Stimulated activated CD8-positive, alpha-beta memory T cell treated with anti-CD3 and anti-CD28 coated beads, Interleukin-12 subunit alpha, Interleukin-12 subunit beta, amount 100 ng/mL, for 1 hour (primary cell): ENCODE measurements at regions not wholly inside any gene's neighbourhood (a gene's known extent, or its start where the extent isn't known, plus 50 kb on each side); places are given as distances from the start of the nearest gene placed in this dataset.
"Not testable (repeated sequence)": the region's sequence is repeated elsewhere in the genome, so short reads cannot be mapped to it uniquely, and the experiment has no call there.

Source experiments
- DNase-seq: peaks from one replicate; pipeline ENCODE4 v3.0.0-alpha.2; 2020; ENCODE audit warnings: low read depth

DNA sequence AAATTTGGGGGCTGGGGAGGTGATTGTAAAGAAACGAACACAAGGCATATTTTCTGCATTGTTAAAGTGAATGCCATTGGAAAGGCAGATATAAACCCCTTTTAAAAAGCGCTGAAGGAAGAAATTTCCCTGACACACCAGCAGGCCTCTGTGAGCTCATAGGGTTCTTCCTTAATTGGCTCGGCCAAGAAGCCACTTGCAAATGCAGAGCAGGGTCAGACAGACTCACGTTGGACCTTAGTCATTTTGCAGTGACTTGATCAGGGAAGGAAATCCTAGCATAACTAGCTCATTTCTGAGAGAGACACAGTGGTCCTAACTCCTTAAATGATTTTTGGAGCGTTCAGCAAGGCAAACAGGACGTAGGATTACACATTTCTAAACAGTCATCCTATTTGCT is 1461.4 kb downstream of the GATA3 start:
- DNase-seq = no peak

DNA sequence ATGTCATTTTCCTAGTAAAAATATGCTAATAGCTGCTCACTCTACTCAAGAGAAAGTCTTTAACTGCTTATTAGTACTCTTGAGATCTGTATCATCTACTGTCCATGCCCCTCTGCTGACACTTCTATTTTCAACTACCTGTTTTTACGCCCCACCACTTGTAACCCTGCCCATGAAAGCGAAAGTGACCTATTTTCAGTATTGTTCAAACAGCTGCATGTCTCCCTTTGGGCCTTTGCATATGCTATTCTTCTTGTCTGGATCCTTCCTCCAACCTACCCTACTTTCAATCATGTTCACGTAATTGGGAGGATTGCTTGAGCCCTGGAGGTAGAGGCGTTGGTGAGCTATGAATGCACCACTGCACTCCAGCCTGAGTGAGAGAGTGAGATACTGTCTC is 1481.3 kb downstream of the GATA3 start:
- DNase-seq = no peak

DNA sequence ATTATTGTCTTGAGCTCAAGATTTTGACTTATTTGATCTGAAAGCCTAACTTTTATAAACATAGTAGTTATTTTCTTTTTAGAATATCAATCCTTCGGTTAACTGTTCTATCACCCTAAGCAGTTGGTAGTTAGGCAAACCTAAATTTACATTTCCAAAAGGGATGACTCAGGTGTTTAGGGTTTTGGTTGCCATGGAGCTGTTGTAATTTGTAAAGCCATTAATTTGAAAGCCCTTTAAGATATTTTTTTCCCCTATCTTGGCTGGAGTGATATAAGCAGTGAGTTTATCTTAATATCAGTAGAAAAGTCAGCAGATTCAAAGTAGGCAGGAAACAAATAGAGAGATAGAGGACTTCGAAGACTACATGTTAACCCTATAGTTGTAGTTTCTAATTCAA is 1472.6 kb upstream of the CELF2 start:
- DNase-seq = no peak

DNA sequence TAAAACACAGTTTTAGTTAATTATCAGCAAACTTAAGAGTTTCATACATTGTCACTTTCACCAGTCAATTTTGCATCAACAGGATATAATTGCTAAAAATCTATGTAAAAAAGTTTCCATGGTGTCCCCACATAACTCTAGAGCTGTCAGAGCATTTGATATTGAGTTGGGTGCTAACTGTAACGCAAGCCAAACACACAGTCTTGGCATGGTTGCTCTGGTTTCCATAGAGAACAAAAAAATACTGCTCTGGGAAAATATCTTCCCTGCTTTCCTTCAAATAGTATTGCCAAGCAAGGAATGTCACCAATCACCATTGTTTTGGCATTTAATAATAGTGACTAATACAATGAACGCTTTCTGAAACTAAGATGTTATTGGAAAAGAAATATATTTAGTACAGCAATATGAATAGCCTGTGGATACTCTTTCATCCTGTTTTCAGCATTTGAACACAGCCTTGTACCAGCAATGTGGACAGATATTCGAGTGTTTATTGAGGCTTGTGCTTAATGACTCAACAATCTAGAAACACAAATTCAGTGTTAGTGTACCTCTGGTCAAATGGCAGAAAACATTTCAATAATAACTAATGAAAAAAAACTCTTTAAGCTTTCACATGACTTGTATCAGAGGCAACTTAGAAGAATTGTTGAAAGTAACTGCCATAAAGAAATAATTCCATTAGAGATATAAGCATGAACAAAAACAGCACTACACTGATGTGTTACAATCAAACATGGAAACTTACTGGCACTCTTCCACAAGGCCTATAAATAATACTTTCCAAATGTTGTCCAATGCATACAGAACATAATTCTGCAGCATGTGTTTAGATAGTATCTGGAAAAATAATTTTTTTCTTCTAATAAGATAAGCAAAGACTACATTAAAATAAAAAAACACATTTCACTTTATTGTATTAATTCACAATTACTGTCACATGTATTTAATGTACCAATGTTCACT is 1469.5 kb upstream of the CELF2 start:
- no peak for DNase-seq

DNA sequence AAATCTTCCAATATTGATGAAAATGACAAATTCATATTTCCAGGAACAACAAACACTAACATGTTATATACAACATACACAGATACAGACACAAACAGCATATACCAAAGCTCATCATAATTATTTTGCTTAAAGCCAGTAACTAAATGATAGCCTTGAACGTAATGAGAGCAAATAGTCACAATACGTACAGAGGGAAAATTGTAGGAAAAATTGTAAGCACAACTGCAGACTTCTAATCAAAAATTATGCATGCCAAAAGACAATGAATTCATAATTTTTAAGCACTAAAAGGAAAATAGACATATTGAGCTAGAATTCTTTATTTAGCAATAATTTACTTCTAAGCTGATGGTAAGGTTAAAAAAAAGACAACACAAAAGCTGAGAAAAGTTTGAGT is 1466.9 kb upstream of the CELF2 start:
- DNase-seq = no peak

DNA sequence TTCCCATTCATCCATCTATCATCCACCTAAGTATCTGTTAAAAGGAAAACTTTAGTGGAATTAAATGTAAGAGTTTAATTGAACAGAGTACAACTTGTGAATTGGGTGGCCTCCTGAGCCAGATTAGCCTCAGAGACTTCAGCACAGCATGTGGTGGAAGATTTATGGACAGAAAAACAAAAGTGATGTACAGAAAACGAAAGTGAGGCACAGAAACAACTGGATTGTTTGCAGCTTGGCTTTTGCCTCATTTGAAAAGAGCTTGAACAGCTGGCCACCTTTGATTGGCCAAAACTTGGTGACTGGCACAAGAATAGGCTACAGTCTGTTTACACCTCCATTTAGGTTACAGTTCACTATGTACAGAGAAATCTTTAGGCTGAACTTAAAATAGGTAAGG is 1463.4 kb upstream of the CELF2 start:
- DNase-seq = no peak

DNA sequence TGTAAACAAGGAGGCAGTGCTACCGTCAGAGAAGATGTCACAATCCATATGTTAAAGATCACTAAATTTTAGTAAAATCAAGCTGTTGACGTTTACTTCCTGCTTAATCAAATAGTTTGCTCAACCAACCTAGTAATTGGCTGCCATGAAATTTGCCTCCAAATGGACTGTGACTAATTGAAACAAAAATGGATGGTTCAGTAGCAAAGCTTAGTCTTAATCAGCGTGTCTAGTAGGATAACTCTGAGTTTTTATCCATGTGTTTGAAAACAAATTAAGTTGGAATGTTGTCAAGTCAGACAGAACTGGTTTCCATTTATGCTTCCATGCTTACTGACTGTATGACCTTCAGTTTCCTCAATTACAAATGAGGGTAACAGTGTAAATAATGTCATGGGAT is 1456.7 kb upstream of the CELF2 start:
- no peak for DNase-seq

DNA sequence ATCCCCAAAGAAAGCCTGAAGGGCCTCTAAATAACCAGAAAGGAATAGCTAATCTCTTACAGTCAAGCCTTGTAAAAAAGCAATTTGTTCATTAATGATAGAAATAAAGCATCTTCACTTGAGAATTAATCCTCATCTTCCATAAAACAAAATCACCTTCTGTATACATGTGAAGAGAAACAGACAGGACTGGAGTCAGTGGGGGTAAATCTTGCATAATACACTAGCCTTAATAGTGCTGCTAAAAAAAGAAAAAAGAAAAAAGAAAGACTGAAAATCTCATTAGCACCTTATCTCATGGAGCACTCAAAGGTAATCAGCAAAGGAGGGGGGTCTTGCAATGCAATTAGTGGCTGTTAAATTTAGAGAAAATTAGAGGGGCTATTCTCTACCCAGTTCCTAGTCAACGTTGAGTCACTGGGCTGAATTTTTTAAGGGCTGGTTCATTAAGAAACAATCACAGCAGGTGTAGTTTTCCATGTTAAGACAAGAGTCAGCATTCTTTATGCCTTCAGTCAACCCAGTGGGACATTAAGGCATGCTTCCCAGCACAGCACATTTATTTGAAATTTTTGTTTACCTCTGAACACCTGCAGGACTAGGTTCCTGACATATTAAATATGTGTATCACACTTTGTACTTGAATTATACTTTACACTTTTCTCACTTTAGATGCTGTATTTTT is 1455.7 kb upstream of the CELF2 start:
- no peak for DNase-seq

DNA sequence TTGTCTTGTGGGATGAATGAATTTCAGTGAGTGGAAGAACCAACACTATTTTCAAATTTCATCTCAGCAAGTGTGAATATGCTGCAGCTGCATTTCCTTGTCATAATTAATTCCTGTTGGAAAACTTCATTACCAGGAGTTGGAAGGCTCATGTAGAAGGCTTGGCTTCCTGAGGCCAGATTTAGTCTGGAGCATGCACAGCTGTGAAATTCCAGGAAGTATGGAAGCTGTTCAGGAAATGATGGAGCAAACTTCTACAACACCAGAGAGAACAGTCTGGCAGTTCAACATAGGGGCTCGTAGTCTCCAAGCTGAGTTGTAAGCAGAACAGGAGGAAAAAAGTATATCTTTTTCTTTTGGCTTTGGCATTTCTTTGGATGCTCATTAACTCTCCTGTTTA is 1439.9 kb upstream of the CELF2 start:
- no peak for DNase-seq

DNA sequence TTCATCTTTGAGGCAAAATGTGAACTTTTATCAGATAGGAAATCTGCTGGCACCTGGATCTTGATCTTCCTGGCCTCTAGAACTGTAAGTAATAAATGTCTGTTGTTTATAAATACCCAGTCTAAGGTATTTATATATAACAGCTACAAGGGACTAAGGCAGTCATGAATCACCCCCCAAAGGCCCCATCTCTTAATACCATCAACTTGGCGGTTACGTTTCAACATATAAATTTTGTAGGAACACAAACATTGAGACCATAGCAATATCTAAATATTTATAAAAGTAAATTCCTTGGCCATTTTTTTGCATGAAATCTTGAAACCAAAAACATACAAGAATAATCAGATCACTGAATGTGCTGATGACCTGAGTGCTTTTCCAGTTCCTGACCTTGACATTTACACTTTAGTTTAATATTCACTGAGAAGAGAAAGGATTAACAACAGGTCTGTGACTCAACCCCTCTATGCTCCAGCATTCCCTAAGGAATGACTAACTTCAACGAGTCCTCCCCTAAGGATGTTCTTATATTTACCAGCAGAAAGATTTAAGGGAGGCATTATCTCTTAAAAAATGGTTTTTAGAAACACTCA is 1438.5 kb upstream of the CELF2 start:
- no peak for DNase-seq

DNA sequence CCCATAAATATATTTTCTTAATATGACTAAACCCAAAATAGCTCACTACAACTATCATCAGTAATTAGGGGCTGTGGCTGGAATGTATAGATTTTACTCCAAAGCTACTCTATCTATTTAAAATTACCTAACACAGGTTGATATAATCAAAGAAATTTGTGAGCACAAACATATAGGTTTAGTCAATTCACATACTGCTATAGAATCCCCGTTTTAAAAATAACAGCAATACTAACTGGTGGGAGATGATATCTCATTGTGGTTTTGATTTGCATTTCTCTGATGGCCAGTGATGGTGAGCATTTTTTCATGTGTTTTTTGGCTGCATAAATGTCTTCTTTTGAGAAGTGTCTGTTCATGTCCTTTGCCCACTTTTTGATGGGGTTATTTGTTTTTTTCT is 1434.9 kb upstream of the CELF2 start:
- not testable (repeated sequence) for DNase-seq

DNA sequence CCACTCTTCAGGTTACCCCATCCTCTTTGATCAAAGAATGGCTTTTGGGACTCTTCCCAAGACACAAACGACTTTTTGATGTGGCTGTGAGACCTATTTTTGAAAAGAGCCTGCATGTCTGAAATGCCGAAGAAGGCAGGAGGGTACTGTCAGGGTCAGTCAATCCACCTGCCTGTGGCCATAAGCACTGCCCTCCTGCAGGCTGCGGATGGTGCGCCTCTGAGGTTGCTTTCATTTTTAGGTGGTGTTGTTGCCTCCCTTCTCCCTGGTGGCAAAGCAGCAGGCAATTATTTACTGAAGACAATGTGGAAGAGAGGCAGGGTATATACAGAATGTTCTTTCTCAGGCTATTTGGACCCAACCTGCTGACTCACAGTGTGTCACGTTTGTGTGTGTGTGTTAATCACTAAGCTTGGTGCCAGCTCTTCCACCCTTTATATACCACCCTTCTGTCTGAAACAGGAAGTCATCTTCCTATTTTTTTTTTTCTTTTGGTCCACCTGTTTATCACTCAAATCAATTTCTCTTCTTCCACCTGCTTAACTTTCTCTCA is 1421.2 kb upstream of the CELF2 start:
- DNase-seq = no peak

DNA sequence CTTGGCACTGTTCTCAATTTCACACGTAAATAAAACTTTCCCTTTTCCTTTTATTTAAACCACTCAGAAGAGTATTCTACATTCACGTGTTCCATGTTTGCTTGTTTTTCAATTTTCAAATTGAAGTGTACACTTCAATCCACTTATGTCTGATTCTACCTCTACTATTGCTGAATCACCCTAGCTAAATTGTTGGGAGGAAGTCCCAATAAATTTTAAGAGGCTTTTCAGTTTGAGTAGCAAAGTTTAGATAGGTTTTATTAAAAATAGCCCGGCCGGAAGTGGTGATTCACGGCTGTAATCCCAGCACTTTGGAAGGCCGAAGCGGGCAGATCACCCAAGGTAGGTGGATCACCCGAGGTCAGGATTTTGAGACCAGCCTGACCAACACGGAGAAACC is 1414.7 kb upstream of the CELF2 start:
- DNase-seq = no peak

DNA sequence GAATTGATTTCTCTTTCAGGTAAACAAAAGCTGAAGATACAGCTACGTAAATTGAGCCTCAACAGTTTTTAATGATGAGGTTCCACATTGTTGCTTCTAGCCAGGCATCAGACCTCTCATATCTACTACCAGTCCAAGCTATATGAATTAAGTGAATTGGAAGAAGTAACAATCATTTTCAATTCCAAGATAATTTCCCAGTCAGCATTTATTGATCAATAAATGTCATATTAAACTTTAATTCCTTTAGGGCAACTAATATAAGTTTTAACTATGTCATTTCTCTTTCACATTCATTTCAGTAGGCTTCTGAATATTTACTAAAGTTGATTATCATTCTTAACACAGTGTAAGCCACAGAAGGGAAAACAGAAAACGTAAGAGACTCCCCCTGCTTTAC is 1413.7 kb upstream of the CELF2 start:
- no peak for DNase-seq

DNA sequence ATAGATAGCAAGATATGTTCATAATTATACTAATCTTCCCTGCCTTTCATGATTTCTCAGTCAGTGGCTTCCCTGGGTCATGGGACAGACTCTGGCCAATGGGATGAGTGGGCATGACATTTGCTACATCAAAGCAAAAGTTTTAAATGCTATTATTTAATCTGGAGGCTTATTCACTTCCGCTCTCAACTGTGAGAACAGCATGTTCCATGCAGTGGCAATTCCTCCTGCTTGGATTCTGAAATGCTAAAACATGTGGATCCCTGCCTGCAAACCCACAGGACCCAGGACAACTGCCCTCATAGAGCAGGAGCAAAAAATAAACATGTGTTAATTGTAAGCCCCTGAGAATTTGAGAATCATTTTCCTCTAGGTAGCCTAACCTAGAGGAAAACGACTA is 1412.4 kb upstream of the CELF2 start:
- no peak for DNase-seq

DNA sequence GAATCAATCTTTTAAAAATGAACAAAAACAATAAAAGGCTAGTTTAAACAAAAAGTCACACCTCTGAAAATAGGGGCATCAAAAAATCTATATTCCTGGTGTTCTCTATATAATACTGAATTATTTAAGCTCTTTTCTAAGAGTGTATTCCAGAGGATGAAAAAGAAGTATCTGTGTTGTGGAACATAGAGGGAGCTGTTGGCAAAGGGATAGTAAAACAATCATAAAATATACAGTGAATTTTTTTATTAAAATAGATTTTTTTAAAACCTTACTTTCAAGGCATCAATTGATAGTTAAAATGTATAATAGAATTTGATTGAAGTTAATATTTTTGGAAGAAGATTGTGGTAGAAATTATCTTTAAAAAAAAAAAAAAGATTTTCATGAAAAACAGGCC is 1409.1 kb upstream of the CELF2 start:
- DNase-seq = no peak

DNA sequence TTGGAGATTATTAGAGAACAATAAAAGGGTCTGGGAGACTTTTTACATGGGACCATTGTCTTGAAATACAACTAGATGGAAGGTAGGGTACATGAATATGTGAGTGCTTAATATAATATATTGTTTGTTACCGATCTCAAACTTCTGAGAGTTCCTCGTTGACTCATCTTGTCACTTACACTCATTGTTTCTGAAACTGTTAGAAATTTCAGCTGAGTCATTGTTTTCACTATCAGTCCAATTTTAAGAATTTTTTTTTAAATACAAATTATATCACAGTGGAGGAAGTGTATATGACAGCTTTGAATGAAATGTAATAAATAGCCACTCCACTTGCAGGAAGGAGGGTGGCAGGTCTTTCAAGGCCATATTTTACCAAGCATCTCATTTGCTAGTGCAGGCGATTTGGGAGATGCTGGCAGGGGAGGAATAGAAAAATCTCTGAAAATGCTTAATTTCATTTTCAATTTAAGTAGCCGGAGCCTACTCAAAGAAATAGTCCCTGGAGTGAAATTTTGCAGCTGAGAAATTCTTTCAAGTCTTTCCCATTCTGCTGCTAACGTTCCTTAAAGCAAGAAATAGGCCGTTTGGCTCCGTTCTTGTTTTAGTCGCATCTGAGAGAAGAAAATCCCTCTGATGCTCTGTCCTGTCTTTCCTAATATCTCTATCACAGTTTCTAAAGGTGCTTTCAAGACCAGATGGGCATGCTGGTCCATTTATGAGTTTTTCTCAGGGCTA is 1404.2 kb upstream of the CELF2 start:
- no peak for DNase-seq

DNA sequence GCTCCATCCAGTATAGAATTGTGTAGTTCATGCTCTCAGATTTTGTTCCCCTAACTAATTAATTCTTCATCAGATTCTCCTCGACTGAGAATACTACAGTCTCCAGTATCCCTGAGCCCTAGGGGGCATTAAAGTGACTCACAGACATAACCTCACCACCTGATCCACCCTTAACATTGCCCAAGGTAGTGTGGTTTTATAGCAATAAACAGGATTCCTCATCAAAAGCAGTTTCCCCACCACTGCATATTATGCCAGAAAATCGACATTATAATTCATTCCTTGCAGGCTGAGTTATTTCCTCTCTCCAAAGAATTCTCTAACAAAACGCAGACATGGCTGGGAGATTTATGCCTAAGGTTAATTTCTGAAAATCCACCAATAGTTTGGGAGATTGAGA is 1402.5 kb upstream of the CELF2 start:
- no peak for DNase-seq

DNA sequence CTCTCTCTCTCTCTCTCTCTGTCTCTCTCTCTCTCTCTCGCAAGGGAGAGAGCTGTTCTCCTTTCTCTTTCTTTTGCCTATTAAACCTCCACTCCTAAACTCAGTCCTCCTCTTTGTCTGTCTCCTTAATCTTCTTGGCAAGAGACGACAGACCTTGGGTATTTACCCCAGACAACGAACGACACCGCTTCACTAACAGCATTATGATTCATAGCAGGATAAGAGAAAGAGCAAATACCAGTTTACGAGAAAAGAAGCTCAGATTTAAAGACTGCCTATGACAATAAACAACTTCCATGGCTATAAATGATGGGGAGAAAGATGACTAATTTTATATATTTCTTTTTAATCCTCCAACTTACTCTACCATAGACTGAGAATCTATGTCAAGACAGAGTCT is 1396.5 kb upstream of the CELF2 start:
- no peak for DNase-seq

DNA sequence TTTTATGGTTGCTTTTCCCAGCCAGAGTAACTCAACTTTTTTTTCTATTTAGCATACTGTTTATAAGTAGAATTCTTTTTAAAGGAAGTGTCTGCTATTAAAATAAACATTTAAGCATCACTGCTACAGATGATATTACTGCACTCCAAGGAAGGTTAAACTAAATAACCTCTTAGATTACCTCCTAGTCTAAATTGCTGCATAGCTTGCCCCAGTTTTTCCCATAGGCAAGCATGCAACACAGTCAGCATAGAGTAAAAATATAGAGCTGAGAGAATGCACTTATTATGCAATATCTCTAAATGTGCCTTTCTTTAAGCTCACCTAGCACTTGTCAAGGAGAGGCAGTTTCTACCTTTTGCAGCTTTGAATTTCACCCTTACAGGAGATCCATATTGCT is 1392.4 kb upstream of the CELF2 start:
- DNase-seq = no peak

DNA sequence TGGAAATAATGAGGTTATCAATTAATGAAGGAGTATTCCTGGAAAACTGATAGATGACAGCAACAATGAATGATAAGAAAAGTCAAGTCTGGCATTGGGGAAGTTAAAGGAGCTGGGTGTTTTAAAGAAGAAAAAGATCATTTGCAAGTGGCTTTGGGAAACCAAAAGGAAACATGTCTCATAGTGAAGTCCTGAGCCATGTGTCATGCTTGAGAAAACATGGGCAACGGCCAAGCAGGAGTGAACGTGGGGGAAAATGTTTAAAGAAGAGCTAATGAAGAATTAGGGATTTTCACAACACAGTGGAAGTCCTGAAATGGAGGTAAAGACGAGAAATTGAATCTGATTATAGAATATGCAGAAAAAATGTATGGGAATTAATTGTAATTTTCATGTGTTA is 1383.2 kb upstream of the CELF2 start:
- DNase-seq = no peak

DNA sequence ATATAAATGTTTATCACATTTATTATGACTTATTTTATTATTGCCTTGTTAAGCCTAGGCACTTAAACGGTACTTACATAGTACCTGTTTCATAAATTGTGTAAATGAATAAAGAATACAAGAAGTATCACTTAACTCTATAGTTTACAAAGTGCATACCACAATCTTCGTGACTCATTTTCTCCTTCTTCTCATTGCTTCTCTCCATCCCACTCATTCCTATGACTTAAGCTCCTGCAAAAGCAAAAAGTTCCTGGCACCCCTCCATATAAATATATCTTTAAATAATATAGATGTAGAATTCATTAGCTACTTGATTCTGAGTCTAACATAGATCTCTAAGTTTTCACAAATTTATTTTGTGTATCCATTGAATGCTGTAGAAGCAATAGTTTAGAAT is 1382.0 kb upstream of the CELF2 start:
- DNase-seq = no peak
